ENCODE measurements at regions not wholly inside any gene's neighbourhood (a gene's known extent, or its start where the extent isn't known, plus 50 kb on each side); places are given as distances from the start of the nearest gene placed in this dataset.
A peak's percentile ranks its signal among the peaks of the same experiment; 100 is the strongest.

- Histone ChIP-seq H3K4me3 (no peak overlapping the region), H3K36me3 (ENCODE audit: low read depth) (no peaks in the 10 kb centered on the region), H3K9me3 (no peaks in the 10 kb centered on the region), H3K4me1 (ENCODE audit: low read depth) (no peaks in the 10 kb centered on the region)
- ATAC-seq (no peak), DNase-seq (no peak)
- TF ChIP-seq, protein P1, sequence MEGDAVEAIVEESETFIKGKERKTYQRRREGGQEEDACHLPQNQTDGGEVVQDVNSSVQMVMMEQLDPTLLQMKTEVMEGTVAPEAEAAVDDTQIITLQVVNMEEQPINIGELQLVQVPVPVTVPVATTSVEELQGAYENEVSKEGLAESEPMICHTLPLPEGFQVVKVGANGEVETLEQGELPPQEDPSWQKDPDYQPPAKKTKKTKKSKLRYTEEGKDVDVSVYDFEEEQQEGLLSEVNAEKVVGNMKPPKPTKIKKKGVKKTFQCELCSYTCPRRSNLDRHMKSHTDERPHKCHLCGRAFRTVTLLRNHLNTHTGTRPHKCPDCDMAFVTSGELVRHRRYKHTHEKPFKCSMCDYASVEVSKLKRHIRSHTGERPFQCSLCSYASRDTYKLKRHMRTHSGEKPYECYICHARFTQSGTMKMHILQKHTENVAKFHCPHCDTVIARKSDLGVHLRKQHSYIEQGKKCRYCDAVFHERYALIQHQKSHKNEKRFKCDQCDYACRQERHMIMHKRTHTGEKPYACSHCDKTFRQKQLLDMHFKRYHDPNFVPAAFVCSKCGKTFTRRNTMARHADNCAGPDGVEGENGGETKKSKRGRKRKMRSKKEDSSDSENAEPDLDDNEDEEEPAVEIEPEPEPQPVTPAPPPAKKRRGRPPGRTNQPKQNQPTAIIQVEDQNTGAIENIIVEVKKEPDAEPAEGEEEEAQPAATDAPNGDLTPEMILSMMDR (IDR thresholded peaks at IDR 0.05) = no peak
- intact Hi-C loops (cut with DNase I, micrococcal nuclease) = no loop called here
These were observed 604.2 kb downstream of the XIRP2 start for GRCh38 chr2:167492486-167492885.

- H3K4me1 ChIP-seq (ENCODE audit: low read depth) = no peaks in the 10 kb centered on the region
- no peak overlapping the region for H3K4me3 ChIP-seq
- no peaks in the 10 kb centered on the region for H3K36me3 ChIP-seq (ENCODE audit: low read depth)
- ATAC-seq (peak; percentile 53), DNase-seq (no peak)
- no peaks in the 10 kb centered on the region for H3K9me3 ChIP-seq
- intact Hi-C loops (cut with DNase I, micrococcal nuclease) = no loop called here
- TF ChIP-seq, protein P1 (IDR thresholded peaks at IDR 0.05) = no peak
These were observed 603.5 kb downstream of the XIRP2 start for GRCh38 chr2:167491788-167492187.

- no peaks in the 10 kb centered on the region for H3K36me3 ChIP-seq (ENCODE audit: low read depth)
- no peak overlapping the region for H3K4me3 ChIP-seq
- no peak for DNase-seq
- intact Hi-C loops (cut with DNase I, micrococcal nuclease) = no loop called here
- H3K4me1 ChIP-seq (ENCODE audit: low read depth) = no peaks in the 10 kb centered on the region
- no peaks in the 10 kb centered on the region for H3K9me3 ChIP-seq
- no peak for ATAC-seq
- TF ChIP-seq, protein P1 (IDR thresholded peaks at IDR 0.05) = no peak
These were observed 602.2 kb downstream of the XIRP2 start for GRCh38 chr2:167490455-167490854.

DNA sequence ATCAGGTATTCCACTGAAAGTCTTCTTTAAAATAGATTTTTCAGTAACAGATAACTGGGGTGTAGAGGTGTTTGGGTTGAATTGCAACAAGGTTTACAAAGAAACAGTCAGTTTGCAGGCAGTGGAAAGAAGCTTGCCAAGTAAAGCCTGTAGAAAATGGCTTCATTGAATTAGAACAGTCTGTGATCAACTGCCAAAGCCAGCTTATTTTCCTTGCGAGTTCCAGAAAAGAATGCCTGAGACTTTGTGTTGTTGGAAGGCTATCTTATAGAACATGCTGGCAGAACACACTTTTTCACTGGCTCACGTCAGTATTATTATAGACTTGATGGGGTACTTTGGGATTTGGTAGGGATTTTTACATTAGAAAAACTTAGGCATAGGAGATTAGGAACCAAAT is 601.0 kb downstream of the XIRP2 start:
- DNase-seq (no peak), ATAC-seq (no peak)
- TF ChIP-seq, protein P1 (IDR thresholded peaks at IDR 0.05) = no peak
- Histone ChIP-seq H3K4me3 (no peak overlapping the region), H3K9me3 (no peaks in the 10 kb centered on the region), H3K4me1 (ENCODE audit: low read depth) (no peaks in the 10 kb centered on the region), H3K36me3 (ENCODE audit: low read depth) (no peaks in the 10 kb centered on the region)
- intact Hi-C loops (cut with DNase I, micrococcal nuclease) = no loop called here

DNA sequence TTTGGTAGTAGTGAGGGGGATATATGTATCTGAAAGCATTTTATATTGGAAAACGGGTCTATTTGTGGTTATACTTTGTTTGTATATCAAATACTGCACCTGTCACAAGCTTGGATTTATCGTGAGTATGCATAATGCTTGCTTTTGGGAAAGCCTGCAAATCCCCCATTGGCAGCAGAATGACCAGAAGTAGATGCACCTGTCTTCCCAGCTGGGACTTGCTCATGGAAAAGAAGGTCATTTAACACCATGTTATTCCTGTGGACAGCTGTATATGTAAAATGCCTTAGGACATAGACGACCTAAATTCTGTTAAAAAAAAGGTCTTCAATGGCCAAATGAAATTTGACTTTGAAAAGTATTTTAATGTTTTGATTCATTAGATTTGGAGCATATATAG is 599.4 kb downstream of the XIRP2 start:
- ATAC-seq = no peak
- no peak overlapping the region for H3K4me3 ChIP-seq
- H3K4me1 ChIP-seq (ENCODE audit: low read depth) = no peaks in the 10 kb centered on the region
- no peak for DNase-seq
- intact Hi-C loops (cut with DNase I, micrococcal nuclease) = no loop called here
- H3K9me3 ChIP-seq = no peaks in the 10 kb centered on the region
- TF ChIP-seq, protein P1 (IDR thresholded peaks at IDR 0.05) = no peak
- no peaks in the 10 kb centered on the region for H3K36me3 ChIP-seq (ENCODE audit: low read depth)

GRCh38 chr2:167484875-167485274 is 596.6 kb downstream of the XIRP2 start:
- no peaks in the 10 kb centered on the region for H3K4me1 ChIP-seq (ENCODE audit: low read depth)
- DNase-seq = no peak
- H3K36me3 ChIP-seq (ENCODE audit: low read depth) = no peaks in the 10 kb centered on the region
- TF ChIP-seq, protein P1 (IDR thresholded peaks at IDR 0.05) = no peak
- intact Hi-C loops (cut with DNase I, micrococcal nuclease) = no loop called here
- H3K4me3 ChIP-seq = no peak overlapping the region
- H3K9me3 ChIP-seq = no peaks in the 10 kb centered on the region
- no peak for ATAC-seq

Measured in mucosa of descending colon (tissue), 3 donors.